Bone marrow (tissue), 2 donors: ENCODE measurements at regions not wholly inside any gene's neighbourhood (a gene's known extent, or its start where the extent isn't known, plus 50 kb on each side); places are given as distances from the start of the nearest gene placed in this dataset.
"Not testable (repeated sequence)": the region's sequence is repeated elsewhere in the genome, so short reads cannot be mapped to it uniquely, and the experiment has no call there.

Source experiments
- DNase-seq, 2 donors: peaks; one replicate each; lab custom pipeline; 2025; lab: John Stamatoyannopoulos, UW

DNA sequence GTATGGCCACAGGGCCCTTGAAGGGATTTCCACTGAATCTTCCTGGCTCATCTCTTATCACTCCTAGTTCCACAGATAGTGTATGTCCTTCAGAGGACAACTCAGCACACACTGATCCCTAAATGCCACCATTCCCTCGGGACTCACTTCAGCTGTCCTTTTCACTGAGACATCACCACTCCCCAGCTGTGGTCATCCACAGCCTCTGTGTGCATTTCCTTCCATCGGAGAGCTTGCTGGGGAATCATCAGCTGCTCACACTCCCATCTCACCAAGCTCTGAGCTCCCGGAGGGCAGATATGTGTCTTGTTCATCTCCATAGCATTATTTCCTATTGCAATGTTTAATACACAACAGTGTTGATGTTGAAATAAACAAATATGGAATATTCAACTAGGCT is 759.5 kb downstream of the RNF144A start:
- DNase-seq, result no peak

DNA sequence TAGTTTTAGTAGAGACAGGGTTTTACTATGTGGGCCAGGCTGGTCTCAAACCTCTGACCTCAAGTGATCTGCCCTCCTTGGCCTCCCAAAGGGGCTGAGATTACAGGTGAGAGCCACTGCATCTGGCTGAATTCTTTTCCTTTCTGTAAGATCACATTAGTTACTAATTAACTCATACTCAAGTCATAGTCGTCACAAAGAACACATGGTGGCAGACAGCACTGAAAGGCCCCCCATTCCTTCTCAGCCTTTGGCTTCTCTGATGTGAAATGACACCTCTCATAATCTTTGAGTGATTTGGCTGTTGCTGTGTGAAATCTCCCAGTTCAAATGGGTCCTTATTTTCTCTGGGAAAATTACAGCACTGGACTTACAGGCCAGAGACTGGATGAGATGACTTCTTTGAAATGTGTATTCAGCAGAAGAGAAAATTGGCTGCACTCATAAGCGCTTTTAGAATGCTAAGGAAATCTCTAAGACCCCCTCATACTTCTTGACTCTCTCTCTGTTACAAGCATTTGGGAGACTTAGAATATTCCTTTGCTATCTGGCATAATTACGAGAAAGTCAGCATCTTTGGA is 764.8 kb downstream of the RNF144A start:
- no peak for DNase-seq

DNA sequence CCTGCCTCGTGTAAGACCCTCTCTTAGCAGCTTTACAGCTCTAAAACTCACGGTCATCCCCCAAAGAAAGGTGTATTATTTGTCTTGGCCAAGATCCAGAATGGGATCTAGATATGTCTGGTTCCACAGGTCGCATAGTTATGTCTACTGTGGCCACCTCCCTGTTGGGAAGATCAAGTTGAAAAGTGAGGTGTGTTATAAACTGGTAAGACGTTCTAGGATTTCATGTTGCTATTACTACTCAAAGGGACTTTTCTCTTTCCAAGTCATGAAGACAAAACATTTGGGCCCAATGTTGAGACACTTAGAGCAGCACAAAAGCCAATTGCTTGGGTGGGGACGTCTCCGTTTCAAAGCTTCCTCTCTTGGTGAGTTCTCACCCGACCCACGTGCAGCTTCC is 766.0 kb downstream of the RNF144A start:
- no peak for DNase-seq

DNA sequence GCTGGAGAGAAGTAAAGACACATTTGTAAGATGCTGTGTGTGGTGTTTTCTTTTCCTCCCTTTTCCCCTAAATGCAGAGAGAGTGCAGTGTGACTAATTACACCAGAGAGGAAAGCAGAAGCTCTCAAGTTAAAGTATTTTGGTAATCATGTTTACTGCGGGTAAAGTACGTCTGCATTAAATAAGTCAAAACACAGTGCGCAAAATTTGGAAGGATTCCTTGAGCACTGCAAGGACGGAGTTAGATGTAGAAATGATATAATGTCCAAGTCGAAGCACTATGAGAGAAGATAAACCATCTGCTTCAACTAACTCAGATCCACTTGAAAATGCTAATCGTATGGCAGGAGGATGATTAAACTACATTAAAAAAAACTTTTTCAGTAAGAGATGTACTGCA is 766.5 kb downstream of the RNF144A start:
- no peak for DNase-seq

DNA sequence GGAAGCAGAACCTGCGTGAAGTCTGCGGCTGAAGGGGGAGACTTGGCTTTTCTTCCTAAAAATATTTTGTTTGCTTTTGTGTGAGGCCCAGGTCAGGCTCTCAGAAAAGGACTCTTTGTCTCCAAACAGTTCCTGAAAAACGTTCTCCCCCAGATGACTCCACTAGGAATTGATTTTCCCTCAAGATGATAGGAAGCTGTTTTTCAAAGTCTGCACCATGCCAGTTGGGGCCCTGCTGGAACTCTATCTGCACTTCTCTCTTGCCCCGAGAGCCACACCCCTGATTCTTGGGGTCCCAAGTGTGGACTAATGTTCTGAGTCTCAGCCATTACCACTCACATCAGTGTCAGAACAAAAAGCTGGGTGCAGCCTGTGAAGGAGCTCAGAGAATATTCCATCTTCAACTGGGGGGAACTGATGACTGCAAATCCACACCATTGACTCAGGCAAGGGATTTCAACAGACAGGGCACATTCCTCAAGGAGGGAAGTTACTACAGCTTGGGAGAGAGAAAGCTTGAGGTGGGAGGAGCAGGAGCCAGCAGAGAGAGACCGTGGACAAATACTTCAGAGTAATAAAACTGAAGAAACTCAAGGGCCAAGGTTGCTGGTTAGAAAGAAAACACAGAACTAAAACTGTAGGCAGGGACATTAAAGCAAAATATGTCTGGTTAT is 768.3 kb downstream of the RNF144A start:
- no peak for DNase-seq

DNA sequence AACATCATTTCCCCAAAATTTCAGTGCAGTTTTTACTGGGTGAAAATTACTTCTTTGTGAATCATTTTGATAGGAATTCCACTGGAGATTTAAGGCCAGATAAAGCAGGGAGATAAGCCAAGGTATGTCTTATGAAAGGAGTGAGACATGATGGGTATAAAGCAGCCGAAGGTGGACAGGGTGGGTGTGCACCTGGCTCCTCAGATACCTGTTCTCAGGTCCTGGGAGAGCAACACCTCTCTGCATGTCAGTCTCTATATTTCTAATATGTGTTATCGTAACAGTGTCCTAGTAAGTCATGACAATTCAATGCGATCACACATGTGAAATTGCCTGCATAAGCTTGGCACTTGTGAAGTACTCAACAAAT is 768.8 kb downstream of the RNF144A start:
- DNase-seq, result no peak

DNA sequence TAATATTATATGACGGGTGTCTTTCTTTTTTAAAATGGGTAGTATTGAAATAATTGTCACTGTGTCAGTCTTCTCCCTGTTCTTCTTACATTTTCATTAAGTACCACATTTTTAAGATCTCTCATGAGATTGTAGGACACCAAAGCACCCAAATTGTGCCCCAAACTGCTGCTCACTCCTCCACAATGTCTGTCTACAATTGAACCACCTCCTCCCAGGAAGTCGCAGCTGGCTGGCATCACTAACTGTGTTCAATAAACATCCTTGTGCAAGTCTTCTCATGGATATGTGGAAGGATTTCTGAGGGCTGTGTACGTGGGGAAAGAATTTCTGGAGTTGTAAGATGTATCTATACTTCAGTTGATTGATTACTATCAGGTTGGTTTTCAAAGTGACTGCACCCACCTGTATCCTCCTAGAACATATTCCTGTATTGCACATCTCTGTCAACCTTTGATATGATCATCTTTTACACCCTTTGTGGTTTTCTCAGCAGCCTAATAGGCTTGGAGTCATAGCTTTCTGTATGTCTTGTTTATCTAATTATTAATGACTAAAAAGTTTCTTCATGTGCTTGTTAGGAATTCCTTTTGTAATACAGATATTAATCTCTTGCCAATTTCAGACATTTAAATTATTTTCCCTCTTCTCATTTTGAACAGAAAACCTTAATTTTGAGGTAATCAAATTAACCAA is 774.9 kb downstream of the RNF144A start:
- no peak for DNase-seq

DNA sequence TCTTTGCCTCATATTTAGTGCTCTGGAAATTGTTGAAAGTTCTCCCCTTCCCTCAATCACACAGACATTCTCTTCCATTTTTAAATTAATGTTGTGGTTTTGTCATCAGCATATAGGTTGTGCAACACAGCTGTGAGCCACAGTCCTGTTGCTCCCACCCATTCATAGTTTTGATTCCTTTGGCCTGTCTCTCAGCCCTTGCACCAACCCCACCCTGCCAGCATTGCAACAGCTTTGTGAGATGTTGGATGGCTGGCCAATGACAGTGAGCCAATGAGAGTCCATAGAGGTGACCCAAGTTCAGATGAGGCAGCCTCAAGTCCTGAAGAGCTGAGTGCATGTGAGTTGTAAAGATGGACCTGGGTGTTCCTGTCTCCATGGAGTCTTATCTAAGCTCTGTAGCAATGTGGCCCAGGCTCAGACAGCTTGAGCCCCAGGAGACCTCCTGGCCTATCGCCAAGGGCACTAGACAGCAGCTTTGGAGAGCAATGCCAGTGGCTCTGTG is 775.5 kb downstream of the RNF144A start:
- peak in 1 of 2 donors; percentile 13 for DNase-seq

DNA sequence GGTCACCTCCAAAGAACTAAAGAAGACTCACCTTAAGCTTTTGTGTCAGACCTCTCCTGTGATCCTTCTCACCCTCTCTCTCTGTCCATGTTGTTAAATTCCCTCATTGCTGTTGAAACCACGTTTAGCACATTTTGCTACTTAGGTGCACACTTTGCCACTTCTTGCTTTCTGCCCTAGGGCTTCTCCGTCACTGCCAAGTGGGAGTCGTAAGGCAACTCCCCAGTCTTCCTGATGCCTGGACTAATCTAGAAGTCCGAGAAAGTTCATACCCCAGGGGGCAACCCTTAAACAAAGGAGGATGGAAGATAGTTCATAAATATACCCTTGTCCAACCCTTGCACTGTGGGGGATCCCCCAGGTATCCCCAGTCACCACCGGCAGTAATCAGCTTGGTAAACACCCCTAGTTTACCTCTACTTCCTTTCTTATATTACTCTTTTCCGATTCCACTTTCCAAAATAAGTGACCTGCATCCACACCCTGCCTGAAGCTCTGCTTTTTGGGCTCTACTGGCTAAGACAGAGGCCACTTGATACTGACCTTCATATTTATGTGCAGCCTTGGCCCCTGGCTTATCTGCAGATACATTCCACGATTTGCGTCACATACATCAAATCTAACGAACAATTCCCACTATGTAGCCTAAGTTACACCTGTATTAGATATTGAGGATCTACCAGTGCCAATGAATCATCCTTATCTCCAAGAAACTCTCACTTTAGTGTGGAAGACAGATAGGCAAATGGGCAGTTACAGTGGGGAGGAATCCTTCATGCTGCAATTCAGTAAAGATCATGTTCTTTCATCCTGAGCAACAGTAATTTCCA is 776.2 kb downstream of the RNF144A start:
- no peak for DNase-seq

DNA sequence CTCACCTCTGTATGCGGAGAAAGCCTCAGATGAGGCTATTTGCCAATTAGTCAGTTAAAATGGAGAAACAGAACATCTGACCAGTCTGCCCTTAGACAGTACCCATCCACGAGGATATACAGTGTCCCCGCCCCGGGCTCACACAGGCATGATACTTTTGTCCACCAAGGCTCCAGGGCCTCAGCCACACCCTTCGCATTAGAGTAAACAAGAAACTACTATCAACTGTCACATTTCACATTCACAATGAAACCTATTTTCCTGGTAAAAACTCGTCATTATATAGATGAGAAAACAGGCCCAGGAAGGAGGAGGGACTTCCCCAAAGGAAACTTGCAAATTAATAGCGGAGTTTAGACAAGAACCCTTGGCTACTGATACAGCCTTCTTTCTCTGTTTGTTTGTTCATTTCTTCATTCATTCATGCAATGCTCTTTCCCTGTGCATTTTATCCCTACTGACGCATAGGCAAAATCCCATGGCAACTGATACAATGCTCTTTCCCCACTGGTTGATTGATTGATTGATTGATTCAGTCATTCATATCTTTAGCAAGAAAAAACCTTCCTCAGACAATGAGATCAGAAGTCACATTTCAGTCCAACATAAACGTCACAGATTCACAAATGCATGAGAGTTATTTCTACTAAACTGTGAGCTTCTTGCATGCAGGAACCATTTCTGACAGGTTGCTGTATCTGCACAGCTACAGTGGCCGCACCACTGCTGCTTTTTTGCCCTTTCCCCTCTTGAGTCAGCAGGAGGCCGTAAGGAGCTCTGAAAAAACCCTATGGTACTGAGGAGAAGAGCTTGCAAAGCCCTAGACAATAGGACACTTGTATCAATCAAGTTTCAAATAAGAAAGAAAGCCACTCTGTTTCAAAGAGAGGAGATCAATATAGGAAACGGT is 777.1 kb downstream of the RNF144A start:
- no peak for DNase-seq

DNA sequence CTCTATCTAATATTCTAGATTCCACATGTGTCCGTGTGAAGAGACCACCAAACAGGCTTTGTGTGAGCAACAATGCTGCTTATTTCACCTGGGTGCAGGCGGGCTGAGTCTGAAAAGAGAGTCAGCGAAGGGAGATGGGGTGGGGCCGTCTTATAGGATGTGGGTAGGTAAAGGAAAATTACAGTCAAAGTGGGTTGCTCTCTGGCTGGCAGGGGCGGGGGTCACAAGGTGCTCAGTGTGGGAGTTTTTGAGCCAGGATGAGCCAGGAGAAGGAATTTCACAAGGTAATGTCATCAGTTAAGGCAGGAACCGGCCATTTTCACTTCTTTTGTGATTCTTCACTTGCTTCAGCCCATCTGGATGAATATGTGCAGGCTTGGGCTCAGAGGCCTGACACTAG is 779.3 kb downstream of the RNF144A start:
- DNase-seq, result not testable (repeated sequence)

DNA sequence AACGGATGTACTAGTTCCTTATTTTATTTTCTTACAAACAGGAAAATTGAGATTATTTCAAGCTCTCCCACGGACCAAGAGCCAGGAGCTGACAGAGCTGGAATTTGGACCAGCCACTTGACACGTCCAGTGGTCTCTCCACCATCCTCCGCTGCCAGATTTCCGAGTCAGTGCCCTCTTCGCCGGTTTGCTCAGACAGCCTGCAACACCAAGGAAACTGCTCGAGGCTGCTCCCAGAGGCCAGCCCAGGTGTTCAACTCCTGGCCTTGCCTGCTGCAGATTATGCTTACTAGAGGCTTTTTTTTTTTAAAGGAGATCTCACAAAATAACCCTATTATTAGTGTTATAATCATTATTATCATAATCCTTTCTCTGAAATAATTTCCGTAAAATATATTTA is 779.8 kb downstream of the RNF144A start:
- DNase-seq, result no peak

DNA sequence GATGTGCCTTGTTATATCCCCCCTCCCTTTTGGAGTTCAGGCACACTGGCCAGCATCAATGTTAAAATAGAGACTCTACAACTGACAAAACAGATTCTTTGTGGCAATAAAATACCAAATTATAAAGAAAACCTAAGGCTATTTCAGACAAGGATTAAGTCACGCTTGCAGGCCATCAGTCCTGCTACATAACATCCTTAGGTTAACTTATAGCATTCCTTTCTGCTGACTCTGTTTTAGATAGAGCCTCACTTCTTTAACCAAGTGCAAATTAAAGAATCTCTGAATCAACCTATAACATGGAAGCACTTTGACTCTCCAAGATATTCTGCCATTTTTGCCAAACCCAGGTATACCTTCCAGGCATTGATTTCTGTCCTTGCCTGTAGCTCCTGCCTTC is 784.6 kb downstream of the RNF144A start:
- no peak for DNase-seq

DNA sequence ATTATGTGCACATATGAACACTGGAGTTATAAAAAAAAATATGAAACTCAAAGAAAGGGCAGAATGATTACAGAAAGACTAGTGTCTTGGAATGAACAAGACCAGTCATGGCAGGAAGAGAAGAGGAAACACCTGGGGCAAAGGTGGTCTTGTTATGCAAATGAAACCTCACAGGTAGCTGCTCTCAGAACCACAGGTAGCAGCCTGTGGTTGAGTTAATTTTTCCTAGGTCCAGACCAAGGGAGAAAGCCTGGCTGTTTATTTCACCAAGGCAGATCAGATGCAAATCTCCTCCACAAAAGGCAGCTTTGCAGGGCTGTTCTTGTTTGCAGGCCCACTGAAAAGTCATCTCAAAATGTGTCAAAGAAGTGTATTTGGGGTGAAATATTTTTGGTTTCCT is 785.8 kb downstream of the RNF144A start:
- no peak for DNase-seq

DNA sequence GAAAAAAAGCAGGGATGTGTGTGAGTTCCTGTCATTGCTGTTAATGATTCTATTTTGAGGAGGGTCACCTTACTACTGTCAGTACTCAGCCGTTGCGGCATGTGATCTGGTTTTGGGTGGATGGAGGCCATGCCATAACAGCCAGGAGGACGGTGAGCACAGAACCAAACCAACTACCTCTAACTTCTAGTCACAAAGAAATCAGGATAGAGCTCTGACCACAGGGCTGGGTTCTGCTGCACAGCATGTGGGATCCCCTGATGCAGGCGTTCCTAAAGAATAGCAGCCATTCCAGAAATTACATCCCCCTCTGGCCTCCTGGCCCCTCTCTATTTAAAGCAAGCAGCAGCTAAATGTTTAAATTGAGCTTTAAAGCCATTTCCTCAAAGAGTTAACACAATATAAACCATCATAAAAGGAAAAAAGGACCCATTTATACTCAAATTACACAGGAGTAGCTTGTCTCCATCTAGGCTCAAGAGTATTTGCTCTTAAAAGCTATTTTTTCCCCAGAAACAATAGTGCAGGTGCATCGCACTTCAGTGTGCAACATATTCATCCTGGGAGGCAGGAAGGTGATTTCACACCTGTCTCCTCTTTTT is 786.4 kb downstream of the RNF144A start:
- DNase-seq, result no peak

DNA sequence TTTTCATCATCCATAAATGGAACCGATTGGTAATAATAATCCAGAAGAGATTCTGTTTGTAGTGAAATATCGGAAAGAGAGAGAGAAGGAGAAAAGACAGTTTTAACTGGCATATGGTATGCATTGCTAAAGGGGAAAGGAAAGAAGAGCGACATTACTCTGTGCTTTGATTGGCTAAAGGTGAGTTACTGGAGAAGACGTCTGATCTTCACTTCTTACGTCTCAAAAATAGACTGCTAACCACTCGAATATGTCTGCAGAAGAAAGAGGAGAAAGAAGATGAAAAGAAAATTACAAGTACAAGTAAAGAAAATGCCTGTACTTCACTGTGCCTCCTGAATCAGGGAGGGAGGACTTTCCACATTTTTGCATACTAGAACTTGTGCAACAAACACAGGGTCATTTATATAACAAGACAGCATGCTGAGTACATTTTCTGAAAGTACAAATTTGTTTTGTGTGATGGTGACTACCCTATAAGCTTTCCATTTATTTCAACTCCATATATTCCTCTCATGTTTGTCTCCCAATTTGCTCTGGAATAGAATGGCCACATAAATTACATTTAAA is 787.2 kb downstream of the RNF144A start:
- DNase-seq, result no peak

DNA sequence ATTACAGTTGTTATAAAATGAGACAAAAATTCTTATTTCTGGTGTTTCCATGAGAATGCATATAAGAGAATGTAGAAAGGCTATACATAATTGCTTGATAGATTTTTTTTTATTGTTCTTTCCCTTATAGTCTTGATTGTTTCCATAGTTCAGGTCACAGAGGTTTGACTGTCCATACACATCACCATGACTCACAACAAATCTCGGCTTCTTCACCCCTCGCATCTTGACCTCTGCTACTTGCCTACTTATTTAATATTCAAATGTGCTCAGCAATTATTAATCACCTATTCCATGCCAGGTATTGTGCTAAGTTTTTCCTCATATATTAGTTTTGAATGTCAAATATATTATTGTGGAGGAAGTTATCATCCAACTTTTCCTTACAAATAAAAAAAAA is 789.6 kb downstream of the RNF144A start:
- no peak for DNase-seq

DNA sequence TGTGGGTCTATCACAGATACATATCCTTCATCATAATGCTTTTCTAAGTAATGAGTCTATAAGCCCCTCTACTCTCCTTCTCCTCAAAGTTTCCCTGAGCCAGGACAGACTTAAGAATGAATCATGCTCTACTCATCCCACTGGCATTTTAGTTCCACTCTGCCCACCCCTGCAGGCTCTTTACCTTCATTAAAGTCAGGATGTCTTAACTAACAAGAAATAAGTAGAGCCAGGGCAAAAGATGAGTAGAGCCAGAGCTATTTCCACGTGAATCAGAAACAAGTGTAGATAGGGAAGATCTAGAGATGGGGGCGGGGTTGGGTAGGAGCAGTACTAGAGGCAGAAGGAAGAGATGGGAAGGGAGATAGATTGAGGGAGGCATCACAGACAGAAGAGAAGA is 790.5 kb downstream of the RNF144A start:
- no peak for DNase-seq

DNA sequence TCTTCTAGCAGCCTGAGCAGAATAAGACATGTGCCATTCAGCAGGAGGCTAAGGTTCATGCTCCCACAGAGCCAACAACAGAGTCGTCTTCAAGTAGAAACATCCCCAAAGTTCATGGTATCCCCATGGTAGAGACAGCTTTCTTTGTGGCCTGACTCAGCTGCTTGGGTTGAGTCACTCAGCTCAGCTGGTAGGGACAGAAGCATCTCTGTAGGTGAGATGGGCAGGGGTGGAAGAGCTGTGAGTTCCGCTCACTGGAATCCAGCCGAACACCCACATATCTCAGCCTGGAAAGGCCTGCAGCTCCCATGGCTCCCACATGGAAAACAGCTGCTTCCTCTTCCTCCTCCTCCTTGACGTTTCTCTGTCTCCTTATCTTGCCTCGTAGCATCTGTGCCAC is 792.7 kb downstream of the RNF144A start:
- no peak for DNase-seq

DNA sequence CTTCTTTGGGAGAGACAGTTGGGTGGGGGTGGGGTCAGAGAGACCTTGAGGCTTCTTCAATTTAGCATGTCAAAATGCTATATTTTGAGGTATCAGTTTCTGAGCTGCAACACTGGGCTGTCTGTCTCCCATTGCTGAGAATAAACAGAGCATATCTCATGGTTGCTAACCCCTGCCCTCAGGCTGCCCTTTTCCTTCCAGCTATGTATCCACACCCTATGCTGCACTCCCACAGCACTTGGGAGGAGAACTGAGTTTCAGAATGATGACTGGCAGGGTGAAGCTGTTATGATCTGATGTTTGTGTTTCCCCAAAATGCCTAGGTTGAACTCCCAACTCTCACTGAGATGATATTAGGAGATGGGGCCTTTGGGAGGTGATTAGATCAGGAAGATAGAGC is 794.0 kb downstream of the RNF144A start:
- DNase-seq, result no peak

DNA sequence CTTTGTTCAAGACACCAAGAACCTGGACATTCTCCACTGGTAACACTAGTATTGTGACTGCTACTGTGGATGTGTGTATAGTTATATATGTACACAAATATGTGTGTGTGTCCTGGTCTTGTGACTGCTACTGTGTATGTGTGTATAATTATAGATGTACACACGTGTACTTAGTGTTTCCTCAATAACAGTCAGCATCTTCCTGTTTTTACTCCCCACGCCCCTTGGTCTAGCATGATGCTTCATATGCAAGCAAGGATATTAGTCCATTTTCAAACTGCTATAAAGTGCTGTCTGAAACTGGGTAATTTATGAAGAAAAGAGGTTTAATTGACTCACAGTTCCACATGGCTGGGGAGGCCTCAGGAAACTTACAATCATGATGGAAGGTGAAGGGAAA is 802.7 kb downstream of the RNF144A start:
- no peak for DNase-seq
